Nephron (organoid): ENCODE measurements at regions not wholly inside any gene's neighbourhood (a gene's known extent, or its start where the extent isn't known, plus 50 kb on each side); places are given as distances from the start of the nearest gene placed in this dataset.

Source experiments
- H3K27ac Mint-ChIP-seq, 3 experiments: 2 replicates each; pipeline ENCODE4 v1.8.0; 2020; ENCODE audit warnings: mixed read lengths in 3 of 3, mild to moderate bottlenecking in 2 of 3, moderate library complexity in 1 of 3
- H3K27me3 Mint-ChIP-seq: 2 replicates; pipeline ENCODE4 v1.8.0; 2021; ENCODE audit warnings: low read depth, mild to moderate bottlenecking, moderate library complexity, mixed read lengths
- H3K36me3 Mint-ChIP-seq: 2 replicates; pipeline ENCODE4 v1.8.0; 2020; ENCODE audit warnings: low read depth, mixed read lengths
- H3K4me1 Mint-ChIP-seq: 2 replicates; pipeline ENCODE4 v1.8.0; 2020; ENCODE audit warnings: mixed read lengths
- H3K4me3 Mint-ChIP-seq, 3 experiments: 2 replicates each; pipeline ENCODE4 v1.8.0; 2020; ENCODE audit warnings: mild to moderate bottlenecking in 3 of 3, mixed read lengths in 3 of 3, moderate library complexity in 2 of 3
- H3K9me3 Mint-ChIP-seq: 2 replicates; pipeline ENCODE4 v1.8.0; 2020; ENCODE audit warnings: mixed read lengths
- CTCF ChIP-seq, 3 experiments: fragments of 200-600 bp; sonication (generic); IDR thresholded peaks; one replicate each; pipeline ENCODE4 v1.5.0; 2021; ENCODE audit warnings: antibody characterized with exemption in 3 of 3; ENCODE audit not compliant: unreplicated experiment in 3 of 3

GRCh38 chr7:26925768-26926167, 61.4 kb upstream of the SKAP2 start:
- Mint-ChIP-seq H3K4me3 (no peak overlapping the region), H3K27me3 (peaks cover 3% of the 10 kb centered on the region), H3K4me1 (peaks cover 9% of the 10 kb centered on the region), H3K27ac (no peak overlapping the region), H3K9me3 (no peaks in the 10 kb centered on the region), H3K36me3 (no peaks in the 10 kb centered on the region)
- no peak for TF ChIP-seq CTCF (IDR thresholded peaks at IDR 0.05; ENCODE audit: unreplicated experiment in 3 of 3)

GRCh38 chr7:26924149-26924767, 59.9 kb upstream of the SKAP2 start:
- Mint-ChIP-seq H3K36me3 (no peaks in the 10 kb centered on the region), H3K27me3 (peaks cover 3% of the 10 kb centered on the region), H3K4me3 (no peak overlapping the region), H3K4me1 (peaks cover 5% of the 10 kb centered on the region), H3K27ac (no peak overlapping the region), H3K9me3 (no peaks in the 10 kb centered on the region)
- TF ChIP-seq CTCF (IDR thresholded peaks at IDR 0.05; ENCODE audit: unreplicated experiment in 3 of 3), result no peak

- no peaks in the 10 kb centered on the region for H3K9me3 Mint-ChIP-seq
- H3K36me3 Mint-ChIP-seq, result no peaks in the 10 kb centered on the region
- no peak overlapping the region for H3K27ac Mint-ChIP-seq
- TF ChIP-seq CTCF (IDR thresholded peaks at IDR 0.05; ENCODE audit: unreplicated experiment in 3 of 3), result no peak
- no peaks in the 10 kb centered on the region for H3K27me3 Mint-ChIP-seq
- H3K4me1 Mint-ChIP-seq, result no peaks in the 10 kb centered on the region
- no peak overlapping the region for H3K4me3 Mint-ChIP-seq
Measured at GRCh38 chr7:26919906-26920493, 55.6 kb upstream of the SKAP2 start.

- Mint-ChIP-seq H3K27me3 (no peaks in the 10 kb centered on the region), H3K27ac (peak overlapping the region in 1 of 3 experiments; percentile 34), H3K4me3 (no peak overlapping the region), H3K4me1 (no peaks in the 10 kb centered on the region), H3K9me3 (no peaks in the 10 kb centered on the region), H3K36me3 (no peaks in the 10 kb centered on the region)
- no peak for TF ChIP-seq CTCF (IDR thresholded peaks at IDR 0.05; ENCODE audit: unreplicated experiment in 3 of 3)
Measured at GRCh38 chr7:26918241-26918640, 53.9 kb upstream of the SKAP2 start.

- no peak for TF ChIP-seq CTCF (IDR thresholded peaks at IDR 0.05; ENCODE audit: unreplicated experiment in 3 of 3)
- no peaks in the 10 kb centered on the region for H3K27me3 Mint-ChIP-seq
- H3K4me1 Mint-ChIP-seq, result no peaks in the 10 kb centered on the region
- no peak overlapping the region for H3K4me3 Mint-ChIP-seq
- H3K27ac Mint-ChIP-seq, result no peak overlapping the region
- no peaks in the 10 kb centered on the region for H3K36me3 Mint-ChIP-seq
- no peaks in the 10 kb centered on the region for H3K9me3 Mint-ChIP-seq
Measured at GRCh38 chr7:26916779-26917320, 52.5 kb upstream of the SKAP2 start.

GRCh38 chr7:26916336-26916735, 51.9 kb upstream of the SKAP2 start:
- H3K36me3 Mint-ChIP-seq, result no peaks in the 10 kb centered on the region
- H3K27me3 Mint-ChIP-seq, result no peaks in the 10 kb centered on the region
- no peak overlapping the region for H3K27ac Mint-ChIP-seq
- no peak overlapping the region for H3K4me3 Mint-ChIP-seq
- TF ChIP-seq CTCF (IDR thresholded peaks at IDR 0.05; ENCODE audit: unreplicated experiment in 3 of 3), result no peak
- H3K4me1 Mint-ChIP-seq, result no peaks in the 10 kb centered on the region
- no peaks in the 10 kb centered on the region for H3K9me3 Mint-ChIP-seq
